Bronchial epithelial cell (primary cell): ENCODE measurements at regions not wholly inside any gene's neighbourhood (a gene's known extent, or its start where the extent isn't known, plus 50 kb on each side); places are given as distances from the start of the nearest gene placed in this dataset.

Experiments used
- DNase-seq: peaks from one replicate; pipeline ENCODE4 v3.0.0-alpha.2; 2010; ENCODE audit warnings: low read depth
- FAIRE-seq: peaks from 2 replicates; lab custom pipeline; 2011; peaks lifted over from hg19 to GRCh38; lab: Jason Lieb, UNC
- H3K27me3 ChIP-seq: 2 replicates; pipeline ENCODE4 v1.5.1; 2011; ENCODE audit warnings: low read length; ENCODE audit not compliant: control insufficient read depth, insufficient read depth
- H3K36me3 ChIP-seq: 2 replicates; pipeline ENCODE4 v1.5.1; 2011; ENCODE audit warnings: low read length; ENCODE audit not compliant: control insufficient read depth, insufficient read depth
- H3K4me3 ChIP-seq: 2 replicates; pipeline ENCODE4 v1.5.1; 2011; ENCODE audit warnings: mild to moderate bottlenecking, low read depth, low read length, control low read depth
- CTCF ChIP-seq: IDR thresholded peaks from 2 replicates; pipeline ENCODE4 v1.5.1; 2011; ENCODE audit warnings: mild to moderate bottlenecking, moderate library complexity, low read length, control low read depth, inconsistent platforms; ENCODE audit not compliant: insufficient read depth, severe bottlenecking

GRCh38 chr2:187834787-187835186, 280.6 kb upstream of the TFPI start:
- H3K4me3 ChIP-seq, result no peak overlapping the region
- FAIRE-seq, result no peak
- no peak for DNase-seq
- H3K36me3 ChIP-seq, result no peaks in the 10 kb centered on the region
- no peak for TF ChIP-seq CTCF
- no peaks in the 10 kb centered on the region for H3K27me3 ChIP-seq

GRCh38 chr2:187838690-187839089, 284.5 kb upstream of the TFPI start:
- no peak for FAIRE-seq
- no peak overlapping the region for H3K4me3 ChIP-seq
- no peak for TF ChIP-seq CTCF
- no peaks in the 10 kb centered on the region for H3K36me3 ChIP-seq
- H3K27me3 ChIP-seq, result no peaks in the 10 kb centered on the region
- DNase-seq, result no peak

GRCh38 chr2:187842315-187842714, 288.1 kb upstream of the TFPI start:
- Histone ChIP-seq H3K4me3 (no peak overlapping the region), H3K27me3 (no peaks in the 10 kb centered on the region), H3K36me3 (no peaks in the 10 kb centered on the region)
- no peak for DNase-seq
- no peak for TF ChIP-seq CTCF
- FAIRE-seq, result no peak

- H3K36me3 ChIP-seq, result no peaks in the 10 kb centered on the region
- H3K4me3 ChIP-seq, result no peak overlapping the region
- no peak for FAIRE-seq
- no peaks in the 10 kb centered on the region for H3K27me3 ChIP-seq
- peak; percentile 65 for DNase-seq
- peak; percentile 49 for TF ChIP-seq CTCF
Measured at GRCh38 chr2:187842978-187843847, 289.0 kb upstream of the TFPI start.

GRCh38 chr2:187847245-187848208, 293.3 kb upstream of the TFPI start:
- Histone ChIP-seq H3K27me3 (no peaks in the 10 kb centered on the region), H3K36me3 (no peaks in the 10 kb centered on the region), H3K4me3 (no peak overlapping the region)
- no peak for FAIRE-seq
- no peak for DNase-seq
- TF ChIP-seq CTCF, result no peak
